IMR-90 (cell line): ENCODE measurements at regions not wholly inside any gene's neighbourhood (a gene's known extent, or its start where the extent isn't known, plus 50 kb on each side); places are given as distances from the start of the nearest gene placed in this dataset.

Source experiments
- ATAC-seq: fragments of 200-7000 bp; cut with Tn5 transposase; 2 replicates; pipeline ENCODE4 v1.9.1; 2020; ENCODE audit warnings: low read depth, mild to moderate bottlenecking, moderate library complexity
- BruUV-seq: library from RNA; stranded (reverse); fragments of 400-500 nt; replicated peaks from 2 replicates; lab custom pipeline; 2021; lab: Mats Ljungman, UMichigan
- CTCF ChIA-PET: fragments of 300-600 bp; formaldehyde crosslinking; extraction: SDS; loops from one replicate; lab custom pipeline; 2021; ENCODE audit warnings: antibody characterized with exemption; lab: Yijun Ruan, JAX
- POLR2A ChIA-PET: fragments of 300-600 bp; sonication (Branson Sonifier 250); formaldehyde crosslinking; loops from one replicate; lab custom pipeline; 2022; ENCODE audit warnings: antibody characterized with exemption; ENCODE audit not compliant: unreplicated experiment; lab: Charles Lee
- DNase-seq: peaks from one replicate; pipeline ENCODE4 v3.0.0; 2013
- H2AFZ ChIP-seq: replicated peaks from 2 replicates; pipeline ENCODE3; 2013; ENCODE audit warnings: low read length, mild to moderate bottlenecking; ENCODE audit not compliant: poor library complexity
- H2AK5ac ChIP-seq: 2 replicates; pipeline ENCODE4 v1.6.1; 2013; ENCODE audit warnings: low read depth, low read length, inconsistent platforms
- H2AK9ac ChIP-seq: replicated peaks from 2 replicates; pipeline ENCODE3; 2013; ENCODE audit warnings: mild to moderate bottlenecking, low read depth, low read length, moderate library complexity; ENCODE audit not compliant: poor library complexity
- H2BK120ac ChIP-seq: 2 replicates; pipeline ENCODE4 v1.6.1; 2013; ENCODE audit warnings: low read depth, low read length, inconsistent platforms
- H2BK15ac ChIP-seq: 3 replicates; pipeline ENCODE4 v1.6.1; 2013; ENCODE audit warnings: low read depth, low read length, inconsistent platforms
- H2BK20ac ChIP-seq: 2 replicates; pipeline ENCODE4 v1.6.1; 2013; ENCODE audit warnings: low read depth, mild to moderate bottlenecking, inconsistent platforms, low read length, moderate library complexity
- H2BK5ac ChIP-seq: 2 replicates; pipeline ENCODE4 v1.6.1; 2013; ENCODE audit warnings: mild to moderate bottlenecking, low read depth, low read length, inconsistent platforms; ENCODE audit not compliant: poor library complexity, severe bottlenecking
- H3K14ac ChIP-seq: replicated peaks from 2 replicates; pipeline ENCODE4 v1.6.1; 2013; ENCODE audit warnings: low read depth, low read length, inconsistent platforms
- H3K18ac ChIP-seq: 2 replicates; pipeline ENCODE4 v1.6.1; 2013; ENCODE audit warnings: low read depth, low read length, control low read depth
- H3K23ac ChIP-seq: 2 replicates; pipeline ENCODE4 v1.6.1; 2013; ENCODE audit warnings: low read depth, low read length, inconsistent platforms
- H3K27ac ChIP-seq: 2 replicates; pipeline ENCODE4 v1.5.1; 2013; ENCODE audit warnings: mild to moderate bottlenecking, control low read depth, low read length; ENCODE audit not compliant: insufficient read depth
- H3K27me3 ChIP-seq: 2 replicates; pipeline ENCODE4 v1.6.1; 2013; ENCODE audit warnings: low read length; ENCODE audit not compliant: control insufficient read depth, insufficient read depth
- H3K36me3 ChIP-seq: 2 replicates; pipeline ENCODE4 v1.6.1; 2013; ENCODE audit warnings: low read length, mixed read lengths; ENCODE audit not compliant: control insufficient read depth, insufficient read depth
- H3K4ac ChIP-seq: 2 replicates; pipeline ENCODE4 v1.6.1; 2013; ENCODE audit warnings: low read depth, low read length, inconsistent platforms
- H3K4me1 ChIP-seq: 2 replicates; pipeline ENCODE4 v1.6.1; 2013; ENCODE audit warnings: low read length, mixed read lengths; ENCODE audit not compliant: control insufficient read depth, insufficient read depth
- H3K4me2 ChIP-seq: 2 replicates; pipeline ENCODE4 v1.6.1; 2013; ENCODE audit warnings: low read depth, mild to moderate bottlenecking, control low read depth, low read length, moderate library complexity
- H3K4me3 ChIP-seq: 2 replicates; pipeline ENCODE4 v1.5.1; 2013; ENCODE audit warnings: low read depth, mild to moderate bottlenecking, control low read depth, low read length, moderate library complexity; ENCODE audit not compliant: insufficient read depth
- H3K56ac ChIP-seq: 2 replicates; pipeline ENCODE4 v1.6.1; 2013; ENCODE audit warnings: low read length, inconsistent platforms; ENCODE audit not compliant: insufficient read depth; ENCODE audit errors: extremely low read depth
- H3K79me1 ChIP-seq, 2 experiments: 2 replicates each; pipeline ENCODE4 v1.6.1; 2013; ENCODE audit warnings: low read length in 2 of 2, inconsistent platforms in 1 of 2, low read depth in 1 of 2
- H3K9ac ChIP-seq: 2 replicates; pipeline ENCODE4 v1.6.1; 2013; ENCODE audit warnings: low read depth, low read length, control low read depth
- H3K9me1 ChIP-seq: 2 replicates; pipeline ENCODE4 v1.6.1; 2013; ENCODE audit warnings: low read length, inconsistent platforms; ENCODE audit not compliant: insufficient read depth
- H3K9me3 ChIP-seq: 2 replicates; pipeline ENCODE4 v1.6.1; 2013; ENCODE audit warnings: low read length; ENCODE audit not compliant: control insufficient read depth, insufficient read depth
- H4K20me1 ChIP-seq: 2 replicates; pipeline ENCODE4 v1.6.1; 2013; ENCODE audit warnings: low read length, inconsistent platforms; ENCODE audit not compliant: insufficient read depth
- H4K5ac ChIP-seq: 2 replicates; pipeline ENCODE4 v1.6.1; 2013; ENCODE audit warnings: mild to moderate bottlenecking, low read depth, low read length, control low read depth
- H4K8ac ChIP-seq, 2 experiments: 2 replicates each; pipeline ENCODE4 v1.6.1; 2013; ENCODE audit warnings: low read depth in 2 of 2, low read length in 2 of 2, control low read depth in 1 of 2, inconsistent platforms in 1 of 2
- H4K91ac ChIP-seq: 2 replicates; pipeline ENCODE4 v1.6.1; 2013; ENCODE audit warnings: low read depth, low read length, inconsistent platforms; ENCODE audit not compliant: insufficient read depth
- FOS ChIP-seq: fragments of 150-350 bp; IDR thresholded peaks from 2 replicates; pipeline ENCODE4 v1.6.1; 2016; ENCODE audit warnings: low read depth, low read length
- MXI1 ChIP-seq: IDR thresholded peaks from 2 replicates; pipeline ENCODE4 v1.6.1; 2012; ENCODE audit warnings: low read depth, mild to moderate bottlenecking, low read length, moderate library complexity, borderline replicate concordance
- POLR2A ChIP-seq: IDR thresholded peaks from 2 replicates; pipeline ENCODE4 v1.6.1; 2012; ENCODE audit warnings: mild to moderate bottlenecking, low read depth, low read length
- RCOR1 ChIP-seq: IDR thresholded peaks from 2 replicates; pipeline ENCODE4 v1.6.1; 2012; ENCODE audit warnings: mild to moderate bottlenecking, low read length, improper control_type of control experiment; ENCODE audit not compliant: insufficient replicate concordance
- WGBS, 2 experiments: methylation state at CpG; one replicate each; pipeline versions ENCODE4 v1.1.5 to v1.1.7; 2013; ENCODE audit warnings: missing lambda C conversion rate in 2 of 2; ENCODE audit not compliant: insufficient read length in 1 of 2; ENCODE audit errors: extremely low coverage in 2 of 2; 5-methylcytosine and 5-hydroxymethylcytosine counted together
- dilution Hi-C: fragments of 300-500 bp; cut with HindIII; formaldehyde crosslinking; loops from one replicate; pipeline ENCODE4 v1.14.3; 2018; ENCODE audit warnings: low sequenced_read_pairs; ENCODE audit not compliant: unreplicated experiment
- in situ Hi-C: fragments of 300-500 bp; cut with MboI; formaldehyde crosslinking; loops from 3 replicates; pipeline ENCODE4 v1.14.3; 2019; ENCODE audit warnings: low sequenced_read_pairs, inconsistent platforms, mixed read lengths
- intact Hi-C: fragments of 100-400 bp; cut with micrococcal nuclease; formaldehyde crosslinking; loops from 2 replicates; pipeline ENCODE4 v1.10.0; 2022
- TF ChIP-seq, protein P1 (sequence below): conservative IDR thresholded peaks from 2 replicates; pipeline ENCODE4 v1.5.1; 2012; ENCODE audit warnings: mild to moderate bottlenecking, low read depth, low read length, improper control_type of control experiment

DNA sequence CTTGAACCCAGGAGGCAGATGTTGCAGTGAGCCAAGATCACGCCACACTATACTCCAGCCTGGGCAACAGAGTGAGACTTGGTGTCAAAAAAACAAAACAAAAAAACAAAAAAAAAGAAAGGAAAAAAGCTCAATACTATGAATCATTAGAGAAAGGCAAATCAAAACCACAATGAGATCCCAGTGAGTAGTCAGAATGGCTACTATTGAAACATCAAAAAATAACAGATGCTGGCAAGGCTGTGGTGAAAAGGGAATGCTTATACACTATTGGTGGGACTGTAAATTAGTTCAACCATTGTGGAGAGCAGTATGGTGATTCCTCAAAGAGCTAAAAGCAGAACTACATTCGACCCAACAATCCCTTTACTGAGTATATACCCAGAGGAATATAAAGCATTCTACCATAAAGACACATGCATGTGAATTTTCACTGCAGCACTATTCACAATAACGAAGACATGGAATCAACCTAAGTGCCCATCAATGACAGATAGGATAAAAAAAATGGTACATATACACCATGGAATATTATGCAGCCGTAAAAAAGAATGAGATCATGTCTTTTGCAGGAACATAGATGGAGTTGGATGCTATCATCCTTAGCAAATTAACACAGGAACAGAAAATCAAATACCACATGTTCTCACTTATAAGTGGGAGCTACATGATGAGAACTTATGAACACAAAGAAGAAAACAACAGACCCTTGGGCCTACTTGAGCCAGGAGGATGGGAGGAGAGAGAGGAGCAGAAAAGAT, 81.9 kb upstream of the ARRDC3 start:
- H3K9me3 ChIP-seq = no peaks in the 10 kb centered on the region
- intact Hi-C loops = no loop called here
- no peak overlapping the region for H3K9ac ChIP-seq
- no peak overlapping the region for H3K14ac ChIP-seq
- in situ Hi-C loops = no loop called here
- H2BK15ac ChIP-seq = no peak overlapping the region
- no TSS peak for BruUV-seq
- ChIA-PET CTCF (no interaction called here), POLR2A (no interaction called here)
- H3K27ac ChIP-seq = no peak overlapping the region
- dilution Hi-C loops = no loop called here
- no peak overlapping the region for H4K91ac ChIP-seq
- WGBS, 2 experiments = no CpG with 5 or more reads among the region's 4 CpGs
- H3K4ac ChIP-seq = no peak overlapping the region
- H4K8ac ChIP-seq = no peak overlapping the region
- no peak for DNase-seq
- H2AK9ac ChIP-seq = no peak overlapping the region
- TF ChIP-seq, protein P1, sequence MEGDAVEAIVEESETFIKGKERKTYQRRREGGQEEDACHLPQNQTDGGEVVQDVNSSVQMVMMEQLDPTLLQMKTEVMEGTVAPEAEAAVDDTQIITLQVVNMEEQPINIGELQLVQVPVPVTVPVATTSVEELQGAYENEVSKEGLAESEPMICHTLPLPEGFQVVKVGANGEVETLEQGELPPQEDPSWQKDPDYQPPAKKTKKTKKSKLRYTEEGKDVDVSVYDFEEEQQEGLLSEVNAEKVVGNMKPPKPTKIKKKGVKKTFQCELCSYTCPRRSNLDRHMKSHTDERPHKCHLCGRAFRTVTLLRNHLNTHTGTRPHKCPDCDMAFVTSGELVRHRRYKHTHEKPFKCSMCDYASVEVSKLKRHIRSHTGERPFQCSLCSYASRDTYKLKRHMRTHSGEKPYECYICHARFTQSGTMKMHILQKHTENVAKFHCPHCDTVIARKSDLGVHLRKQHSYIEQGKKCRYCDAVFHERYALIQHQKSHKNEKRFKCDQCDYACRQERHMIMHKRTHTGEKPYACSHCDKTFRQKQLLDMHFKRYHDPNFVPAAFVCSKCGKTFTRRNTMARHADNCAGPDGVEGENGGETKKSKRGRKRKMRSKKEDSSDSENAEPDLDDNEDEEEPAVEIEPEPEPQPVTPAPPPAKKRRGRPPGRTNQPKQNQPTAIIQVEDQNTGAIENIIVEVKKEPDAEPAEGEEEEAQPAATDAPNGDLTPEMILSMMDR = no peak
- TF ChIP-seq FOS = no peak
- no peak for TF ChIP-seq RCOR1
- TF ChIP-seq POLR2A = no peak
- TF ChIP-seq MXI1 = no peak
- H4K20me1 ChIP-seq = no peaks in the 10 kb centered on the region
- H3K27me3 ChIP-seq = no peaks in the 10 kb centered on the region
- H3K56ac ChIP-seq = no peak overlapping the region
- H3K9me1 ChIP-seq = no peaks in the 10 kb centered on the region
- H2AK5ac ChIP-seq = no peak overlapping the region
- no peak overlapping the region for H2AFZ ChIP-seq
- no peak overlapping the region for H3K4me3 ChIP-seq
- no peaks in the 10 kb centered on the region for H3K4me1 ChIP-seq
- no peaks in the 10 kb centered on the region for H3K79me1 ChIP-seq
- H3K23ac ChIP-seq = no peak overlapping the region
- no peaks in the 10 kb centered on the region for H3K36me3 ChIP-seq
- no peak overlapping the region for H2BK5ac ChIP-seq
- no peak overlapping the region for H2BK120ac ChIP-seq
- ATAC-seq = no peak
- H3K4me2 ChIP-seq = no peak overlapping the region
- H2BK20ac ChIP-seq = no peak overlapping the region
- no peak overlapping the region for H4K5ac ChIP-seq
- no peak overlapping the region for H3K18ac ChIP-seq
